Lung microvascular endothelial cell (primary cell): ENCODE measurements at regions not wholly inside any gene's neighbourhood (a gene's known extent, or its start where the extent isn't known, plus 50 kb on each side); places are given as distances from the start of the nearest gene placed in this dataset.
"Not testable (repeated sequence)": the region's sequence is repeated elsewhere in the genome, so short reads cannot be mapped to it uniquely, and the experiment has no call there.

Source experiments
- DNase-seq, 2 donors: peaks; one replicate each; pipeline versions ENCODE4 v3.0.0 to v3.0.0-alpha.2; 2010; ENCODE audit warnings: low read depth in 2 of 2

- DNase-seq = no peak
These were observed 51.9 kb upstream of the SPDL1 start for GRCh38 chr5:169531631-169532030.

DNA sequence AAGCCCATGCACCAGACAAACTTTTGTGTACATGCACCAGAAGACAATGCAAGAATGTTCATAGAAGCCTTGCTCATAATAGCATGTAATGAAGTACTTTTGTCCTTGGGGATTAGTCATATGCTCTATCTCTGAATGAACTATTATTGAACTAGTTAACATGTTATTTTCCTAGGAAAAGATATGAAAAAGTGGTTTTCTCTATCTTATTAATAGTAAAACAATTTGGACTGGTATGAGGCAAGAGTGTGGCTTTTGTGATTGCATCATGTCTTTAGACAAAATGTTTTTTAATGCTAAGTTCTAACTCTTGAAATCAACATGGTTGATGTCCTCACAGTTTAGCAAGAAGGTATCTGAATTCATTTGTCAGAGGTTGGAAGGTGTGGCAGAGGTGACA, 55.7 kb upstream of the SPDL1 start:
- no peak for DNase-seq

GRCh38 chr5:169527066-169527465, 56.5 kb upstream of the SPDL1 start:
- DNase-seq = no peak

- no peak for DNase-seq
These were observed 60.7 kb upstream of the SPDL1 start for GRCh38 chr5:169522851-169523250.

DNA sequence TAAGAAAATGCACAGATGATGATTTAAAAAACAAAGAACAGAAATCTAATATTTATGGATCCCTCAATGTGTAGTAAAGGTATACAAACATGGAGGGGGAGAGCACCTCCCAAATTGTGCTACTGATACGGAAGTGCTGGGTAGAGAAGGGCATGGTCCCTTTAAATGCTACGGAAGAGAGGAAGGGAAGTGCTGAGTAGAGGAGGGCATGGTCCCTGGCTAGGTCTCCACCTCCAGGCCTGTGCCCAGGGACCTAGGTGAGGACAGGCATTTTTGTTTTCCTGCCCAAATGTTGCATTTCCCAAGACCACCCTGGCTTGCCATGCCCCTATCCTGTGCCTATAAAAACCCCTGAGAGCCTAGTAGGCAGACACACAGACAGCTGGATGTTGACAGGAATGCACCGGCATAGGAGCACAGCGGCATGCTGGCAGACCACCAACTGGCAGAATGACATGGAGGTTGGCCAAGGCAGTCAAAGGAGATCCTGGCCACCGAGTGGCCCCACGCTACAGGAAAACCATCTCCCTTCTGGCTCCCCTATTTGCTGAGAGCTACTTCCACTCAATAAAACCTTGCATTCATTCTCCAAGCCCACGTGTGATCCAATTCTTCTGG, 62.1 kb upstream of the SPDL1 start:
- DNase-seq = peak in 1 of 2 donors; percentile 59

DNA sequence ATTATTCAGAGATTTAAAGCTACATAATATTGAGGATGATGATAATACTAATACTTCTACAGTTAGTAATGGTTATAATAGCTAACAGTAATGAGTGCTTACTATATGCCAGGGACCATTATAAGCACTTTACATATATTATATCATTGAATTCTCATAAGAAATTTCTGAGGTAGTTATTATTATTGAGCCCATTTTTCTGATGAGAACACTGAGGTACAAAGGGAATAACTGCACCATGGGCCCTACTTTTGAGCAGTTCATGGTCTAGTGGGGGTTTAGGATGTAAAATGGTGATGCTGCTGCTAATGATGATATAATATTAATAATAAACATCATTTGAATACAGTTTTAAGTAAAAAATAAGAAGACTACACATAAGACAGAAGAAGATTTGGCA, 64.2 kb upstream of the SPDL1 start:
- DNase-seq = no peak

DNA sequence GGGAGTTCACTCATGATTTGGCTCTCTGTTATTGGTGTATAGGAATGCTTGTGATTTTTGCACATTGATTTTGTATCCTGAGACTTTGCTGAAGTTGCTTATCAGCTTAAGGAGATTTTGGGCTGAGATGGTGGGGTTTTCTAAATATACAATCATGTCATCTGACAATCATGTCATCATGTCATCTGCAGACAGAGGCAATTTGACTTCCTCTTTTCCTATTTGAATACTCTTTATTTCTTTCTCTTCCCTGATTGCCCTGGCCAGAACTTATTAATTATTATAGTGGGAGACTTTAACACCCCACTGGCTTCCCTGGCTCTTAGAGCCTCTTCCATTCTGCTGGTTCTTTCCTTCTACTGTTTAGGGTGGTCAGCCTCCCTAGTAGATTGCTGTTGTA, 64.8 kb upstream of the SPDL1 start:
- DNase-seq = not testable (repeated sequence)

DNA sequence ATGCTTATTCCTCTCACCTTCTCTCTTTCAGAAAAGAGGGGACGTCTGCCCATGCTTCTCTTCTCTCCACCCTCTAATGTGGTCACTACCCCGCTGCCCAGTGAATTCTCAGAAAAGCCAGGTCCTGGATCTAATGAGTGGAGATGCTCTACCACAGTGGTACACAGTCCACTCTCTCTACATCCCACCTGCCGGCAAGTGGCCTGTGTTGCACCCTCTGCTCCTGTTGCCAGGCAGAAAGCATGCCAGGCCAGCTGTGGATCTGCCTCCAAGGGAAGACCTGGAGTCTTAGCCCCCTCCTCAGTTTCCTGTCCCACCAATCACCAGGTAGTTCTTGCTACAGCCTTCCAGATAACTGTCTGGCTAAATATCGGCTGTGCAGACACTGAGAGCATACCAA, 71.2 kb upstream of the SPDL1 start:
- DNase-seq = no peak

DNA sequence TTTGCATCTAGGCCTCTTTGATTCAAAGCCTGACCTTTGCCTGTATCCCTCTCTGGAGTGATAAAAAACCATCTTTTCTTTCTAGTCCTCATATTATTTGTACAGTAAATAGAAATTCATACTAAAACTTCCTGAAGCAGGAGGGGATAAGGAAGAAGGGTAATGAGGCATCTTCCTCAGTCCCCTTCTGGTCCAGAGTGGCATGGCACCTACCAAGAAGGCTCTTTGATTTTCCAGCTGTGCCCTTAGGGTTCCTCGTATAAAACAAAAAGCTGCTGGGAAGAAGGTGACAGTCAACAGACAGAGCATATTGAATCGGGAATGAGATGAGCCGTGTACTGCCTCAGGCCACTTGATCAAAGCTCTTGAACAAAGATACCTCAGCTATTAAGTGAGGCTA, 71.9 kb upstream of the SPDL1 start:
- no peak for DNase-seq

GRCh38 chr5:169507051-169507450, 76.5 kb upstream of the SPDL1 start:
- no peak for DNase-seq

GRCh38 chr5:169503886-169504285, 79.7 kb upstream of the SPDL1 start:
- no peak for DNase-seq

GRCh38 chr5:169499990-169500505, 83.5 kb upstream of the SPDL1 start:
- no peak for DNase-seq

GRCh38 chr5:169496878-169497277, 86.7 kb upstream of the SPDL1 start:
- DNase-seq = no peak

GRCh38 chr5:169494941-169495548, 88.5 kb upstream of the SPDL1 start:
- no peak for DNase-seq

- no peak for DNase-seq
These were observed 89.1 kb upstream of the SPDL1 start for GRCh38 chr5:169494383-169494935.

DNA sequence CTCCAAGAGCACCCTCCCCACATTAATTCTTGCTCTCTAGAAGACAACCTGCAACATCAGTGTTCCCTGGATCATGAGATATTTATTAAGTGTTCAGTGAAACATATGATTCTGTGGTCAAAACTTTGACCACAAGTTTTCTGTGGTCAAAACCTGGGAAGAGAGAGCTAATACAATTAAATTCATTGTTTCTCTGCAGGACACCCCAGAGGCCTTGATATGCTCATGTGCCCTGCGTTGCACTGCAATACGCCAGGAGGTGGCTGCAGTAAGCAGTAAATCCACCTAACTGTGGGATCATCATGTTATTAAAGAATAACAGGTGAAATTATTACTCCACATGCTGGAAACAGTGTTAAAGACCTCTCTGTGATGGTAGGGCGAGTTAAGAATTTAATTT, 109.3 kb upstream of the SPDL1 start:
- no peak for DNase-seq

GRCh38 chr5:169472544-169472943, 111.0 kb upstream of the SPDL1 start:
- DNase-seq = no peak

GRCh38 chr5:169471021-169471420, 112.6 kb upstream of the SPDL1 start:
- DNase-seq = no peak

DNA sequence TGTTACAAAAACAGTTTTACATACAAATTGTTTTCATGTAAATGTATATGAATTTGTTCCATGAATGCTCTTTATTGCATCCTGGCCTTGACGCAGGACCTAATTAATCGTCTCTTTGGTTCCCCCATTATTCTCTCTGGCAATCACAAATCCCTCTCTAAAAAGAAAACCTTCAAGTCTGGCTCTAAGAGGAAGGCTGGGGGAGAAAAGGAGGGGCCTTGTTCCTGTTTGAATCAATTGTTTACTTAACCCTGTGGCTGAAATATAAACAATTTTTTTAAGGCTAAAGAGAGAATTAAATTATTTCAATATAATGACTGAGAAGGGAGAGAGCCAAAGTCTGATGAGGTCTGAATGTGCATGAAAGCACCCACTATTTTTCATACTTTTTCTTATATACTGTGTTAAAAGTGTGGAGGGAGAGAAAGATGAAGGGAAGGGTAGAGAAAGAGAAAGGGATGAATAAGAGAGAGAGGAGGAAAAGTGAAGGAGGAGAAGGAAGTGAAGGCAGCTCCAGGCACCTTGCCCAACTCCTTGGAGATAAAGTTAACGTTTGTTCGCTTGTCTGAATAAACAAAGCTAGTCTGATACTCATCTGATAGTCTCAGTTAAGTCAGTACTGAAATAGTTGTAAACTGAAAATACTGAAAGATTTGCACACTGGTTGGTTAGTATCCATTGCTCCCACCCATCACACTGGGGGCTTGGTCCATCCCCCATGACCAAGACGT, 116.4 kb upstream of the SPDL1 start:
- DNase-seq = no peak

DNA sequence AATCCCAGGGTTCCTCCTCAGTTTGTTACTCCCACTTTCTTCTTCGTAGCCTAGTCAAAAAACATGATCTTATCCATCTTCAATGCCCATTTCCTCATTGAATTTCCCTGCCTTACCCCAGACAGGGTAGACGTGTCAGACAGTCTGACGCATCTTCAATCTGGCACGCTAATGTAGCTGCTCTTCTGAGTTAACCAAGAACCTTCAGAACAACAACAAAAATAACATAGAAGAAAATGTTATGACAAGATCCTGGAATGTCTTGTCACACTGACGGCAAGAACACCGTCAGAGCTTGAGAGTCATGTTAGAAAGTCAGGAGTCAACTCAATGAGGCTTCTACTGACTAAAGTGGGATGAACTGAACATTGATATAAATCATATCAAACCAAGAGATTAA, 122.7 kb upstream of the SPDL1 start:
- no peak for DNase-seq

DNA sequence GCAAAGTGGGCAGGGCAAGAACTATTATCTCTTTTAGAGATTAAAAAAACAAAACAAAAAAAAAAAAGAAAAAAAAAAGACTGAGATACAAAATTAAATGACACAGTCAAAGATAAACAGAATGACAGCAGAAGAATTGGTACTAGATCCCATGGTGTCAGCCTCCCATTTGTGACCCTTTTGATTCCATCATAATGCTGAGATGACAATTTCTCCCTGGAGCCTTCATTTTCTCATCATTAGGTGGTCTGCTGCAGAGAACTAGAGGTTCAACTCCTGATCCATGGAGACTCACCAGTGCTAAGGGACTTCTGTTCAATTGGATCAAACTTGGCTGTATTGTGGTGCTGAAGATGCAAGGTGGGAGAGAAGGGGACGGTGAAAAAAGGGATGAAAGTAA, 123.5 kb upstream of the SPDL1 start:
- no peak for DNase-seq

- DNase-seq = no peak
These were observed 125.4 kb upstream of the SPDL1 start for GRCh38 chr5:169458221-169458620.

- no peak for DNase-seq
These were observed 133.1 kb upstream of the SPDL1 start for GRCh38 chr5:169450464-169450863.
